Skeletal muscle satellite cell (primary cell): ENCODE measurements at regions not wholly inside any gene's neighbourhood (a gene's known extent, or its start where the extent isn't known, plus 50 kb on each side); places are given as distances from the start of the nearest gene placed in this dataset.

Experiments
- H3K27me3 ChIP-seq: 2 replicates; pipeline ENCODE4 v1.7.0; 2013; ENCODE audit warnings: low read length; ENCODE audit not compliant: control insufficient read depth, insufficient read depth
- H3K36me3 ChIP-seq: 2 replicates; pipeline ENCODE4 v1.7.0; 2013; ENCODE audit warnings: mild to moderate bottlenecking, control low read depth, low read length; ENCODE audit not compliant: insufficient read depth
- H3K4me1 ChIP-seq: 2 replicates; pipeline ENCODE4 v1.7.0; 2013; ENCODE audit warnings: low read length; ENCODE audit not compliant: control insufficient read depth, insufficient read depth
- H3K4me2 ChIP-seq: 2 replicates; pipeline ENCODE4 v1.7.0; 2013; ENCODE audit warnings: mild to moderate bottlenecking, low read length
- H3K4me3 ChIP-seq: 2 replicates; pipeline ENCODE4 v1.7.0; 2013; ENCODE audit warnings: low read length
- H3K9ac ChIP-seq: 2 replicates; pipeline ENCODE4 v1.7.0; 2013; ENCODE audit warnings: mild to moderate bottlenecking, low read depth, low read length, moderate library complexity
- H3K9me3 ChIP-seq: replicated peaks from 2 replicates; pipeline ENCODE4 v1.7.0; 2013; ENCODE audit warnings: mild to moderate bottlenecking, control low read depth, low read length

DNA sequence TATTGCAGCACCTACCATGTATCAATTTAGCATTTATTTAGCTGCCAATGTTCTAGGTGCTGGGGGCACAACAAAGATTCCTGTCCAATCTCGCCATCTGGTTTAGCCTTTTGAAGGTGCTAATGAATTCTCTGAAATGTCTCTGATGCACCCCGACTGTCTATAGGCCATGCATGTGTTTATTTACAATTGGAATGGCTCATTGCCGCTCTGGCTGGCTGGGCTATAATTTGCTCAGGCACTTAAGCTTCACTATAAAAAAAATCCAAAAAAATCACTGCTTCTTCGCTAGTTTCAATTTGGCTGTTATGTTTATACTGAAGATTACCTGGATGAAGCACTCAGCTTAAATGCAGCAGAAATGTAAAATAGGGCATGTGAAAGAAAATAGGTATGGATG, 115.0 kb upstream of the PAX6 start:
- H3K9ac ChIP-seq: no peak overlapping the region
- H3K9me3 ChIP-seq: no peaks in the 10 kb centered on the region
- H3K4me1 ChIP-seq: no peaks in the 10 kb centered on the region
- H3K4me2 ChIP-seq: no peak overlapping the region
- no peak overlapping the region for H3K4me3 ChIP-seq
- H3K27me3 ChIP-seq: peaks cover 15% of the 10 kb centered on the region
- no peaks in the 10 kb centered on the region for H3K36me3 ChIP-seq

DNA sequence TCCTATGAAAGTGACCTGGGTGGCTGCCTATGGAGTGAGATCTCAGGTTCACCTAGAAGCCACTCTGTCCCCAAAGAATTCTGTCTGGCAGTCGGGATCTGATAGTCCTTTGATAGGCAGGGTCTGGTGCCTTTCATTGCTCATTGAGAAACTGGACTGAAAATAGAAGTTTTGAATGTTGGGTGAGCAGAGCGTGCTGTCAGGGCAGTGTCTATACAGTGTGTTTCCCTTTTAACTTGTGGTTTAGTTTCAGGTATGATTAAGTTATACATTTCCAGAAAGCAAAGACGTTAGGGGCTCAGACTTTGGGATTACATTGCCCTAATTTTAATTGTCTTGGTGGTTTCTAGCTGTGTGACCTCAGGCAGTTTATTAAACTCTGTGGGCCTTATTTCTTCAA, 111.3 kb upstream of the PAX6 start:
- H3K36me3 ChIP-seq: no peaks in the 10 kb centered on the region
- H3K9me3 ChIP-seq: no peaks in the 10 kb centered on the region
- H3K27me3 ChIP-seq: peaks cover 15% of the 10 kb centered on the region
- no peak overlapping the region for H3K9ac ChIP-seq
- no peak overlapping the region for H3K4me3 ChIP-seq
- H3K4me1 ChIP-seq: no peaks in the 10 kb centered on the region
- no peak overlapping the region for H3K4me2 ChIP-seq

GRCh38 chr11:31921081-31921480, 110.0 kb upstream of the PAX6 start:
- peaks cover 9% of the 10 kb centered on the region for H3K27me3 ChIP-seq
- H3K4me3 ChIP-seq: no peak overlapping the region
- H3K4me1 ChIP-seq: no peaks in the 10 kb centered on the region
- no peaks in the 10 kb centered on the region for H3K9me3 ChIP-seq
- H3K4me2 ChIP-seq: no peak overlapping the region
- no peaks in the 10 kb centered on the region for H3K36me3 ChIP-seq
- H3K9ac ChIP-seq: no peak overlapping the region

GRCh38 chr11:31919175-31919574, 108.1 kb upstream of the PAX6 start:
- Histone ChIP-seq H3K9me3 (no peaks in the 10 kb centered on the region), H3K36me3 (no peaks in the 10 kb centered on the region), H3K27me3 (peaks cover 10% of the 10 kb centered on the region), H3K9ac (no peak overlapping the region), H3K4me1 (no peaks in the 10 kb centered on the region), H3K4me2 (no peak overlapping the region), H3K4me3 (no peak overlapping the region)

DNA sequence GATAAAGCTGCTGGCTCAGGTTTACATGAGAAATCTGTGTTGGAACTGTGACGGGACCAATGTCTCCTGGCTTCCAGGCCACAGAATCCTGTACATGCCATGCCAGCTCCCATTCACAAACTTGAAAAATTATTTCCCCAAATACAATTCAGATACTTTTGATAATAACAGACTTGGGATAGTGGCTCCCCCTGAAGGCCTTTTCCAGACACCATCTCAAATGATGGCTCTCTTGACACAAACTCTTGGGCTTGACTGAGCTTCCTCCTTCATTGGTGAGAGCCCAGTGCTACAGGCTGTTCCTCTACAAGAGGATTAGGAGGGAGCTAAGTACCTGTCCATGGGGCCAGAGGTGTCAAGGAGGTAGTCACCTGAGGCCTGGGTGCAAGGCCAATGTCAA, 104.7 kb upstream of the PAX6 start:
- Histone ChIP-seq H3K36me3 (no peaks in the 10 kb centered on the region), H3K4me3 (no peak overlapping the region), H3K9me3 (no peaks in the 10 kb centered on the region), H3K9ac (no peak overlapping the region), H3K27me3 (peaks cover 10% of the 10 kb centered on the region), H3K4me1 (no peaks in the 10 kb centered on the region), H3K4me2 (no peak overlapping the region)

GRCh38 chr11:31913985-31914384, 102.9 kb upstream of the PAX6 start:
- peaks cover 6% of the 10 kb centered on the region for H3K27me3 ChIP-seq
- H3K9ac ChIP-seq: no peak overlapping the region
- H3K36me3 ChIP-seq: no peaks in the 10 kb centered on the region
- H3K4me3 ChIP-seq: no peak overlapping the region
- no peaks in the 10 kb centered on the region for H3K9me3 ChIP-seq
- H3K4me2 ChIP-seq: no peak overlapping the region
- no peaks in the 10 kb centered on the region for H3K4me1 ChIP-seq

- Histone ChIP-seq H3K4me2 (no peak overlapping the region), H3K9me3 (no peaks in the 10 kb centered on the region), H3K36me3 (no peaks in the 10 kb centered on the region), H3K4me3 (no peak overlapping the region), H3K27me3 (peaks cover 6% of the 10 kb centered on the region), H3K4me1 (no peaks in the 10 kb centered on the region), H3K9ac (no peak overlapping the region)
Measured at GRCh38 chr11:31912808-31913207, 101.7 kb upstream of the PAX6 start.

GRCh38 chr11:31910950-31911576, 99.9 kb upstream of the PAX6 start:
- Histone ChIP-seq H3K9me3 (no peaks in the 10 kb centered on the region), H3K4me3 (no peak overlapping the region), H3K36me3 (no peaks in the 10 kb centered on the region), H3K9ac (no peak overlapping the region), H3K4me1 (no peaks in the 10 kb centered on the region), H3K4me2 (no peak overlapping the region), H3K27me3 (peaks cover 6% of the 10 kb centered on the region)

- Histone ChIP-seq H3K9ac (no peak overlapping the region), H3K4me1 (no peaks in the 10 kb centered on the region), H3K9me3 (no peaks in the 10 kb centered on the region), H3K36me3 (no peaks in the 10 kb centered on the region), H3K4me3 (no peak overlapping the region), H3K4me2 (no peak overlapping the region), H3K27me3 (no peaks in the 10 kb centered on the region)
Measured at GRCh38 chr11:31903225-31904074, 92.3 kb upstream of the PAX6 start.

DNA sequence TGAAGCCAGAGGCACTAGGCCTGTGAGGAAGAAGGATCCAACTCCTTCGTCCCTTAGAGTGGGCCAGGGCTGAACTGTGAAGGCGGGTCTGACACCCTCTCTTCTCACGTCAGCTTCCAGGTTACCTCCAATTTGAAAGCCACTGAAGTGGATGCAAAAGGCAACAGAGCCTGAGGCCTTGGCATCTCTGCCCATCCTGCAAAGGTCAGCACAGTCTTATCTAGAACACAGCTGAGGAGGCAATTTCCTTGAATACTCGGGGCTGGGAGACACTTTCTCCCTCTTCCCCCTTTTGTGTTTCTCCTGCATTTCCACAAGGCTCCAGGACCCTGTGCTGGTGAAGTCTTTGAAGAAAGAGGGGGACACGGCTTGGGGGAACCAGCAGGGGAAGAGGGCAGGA, 91.6 kb upstream of the PAX6 start:
- Histone ChIP-seq H3K36me3 (no peaks in the 10 kb centered on the region), H3K9me3 (no peaks in the 10 kb centered on the region), H3K4me1 (no peaks in the 10 kb centered on the region), H3K4me2 (no peak overlapping the region), H3K9ac (no peak overlapping the region), H3K27me3 (no peaks in the 10 kb centered on the region), H3K4me3 (no peak overlapping the region)

- H3K9ac ChIP-seq: no peak overlapping the region
- no peaks in the 10 kb centered on the region for H3K9me3 ChIP-seq
- H3K4me3 ChIP-seq: no peak overlapping the region
- no peaks in the 10 kb centered on the region for H3K36me3 ChIP-seq
- H3K4me2 ChIP-seq: no peak overlapping the region
- H3K27me3 ChIP-seq: peaks cover 3% of the 10 kb centered on the region
- no peaks in the 10 kb centered on the region for H3K4me1 ChIP-seq
Measured at GRCh38 chr11:31895926-31896325, 84.8 kb upstream of the PAX6 start.

GRCh38 chr11:31887180-31887579, 76.1 kb upstream of the PAX6 start:
- Histone ChIP-seq H3K4me3 (no peak overlapping the region), H3K27me3 (peaks cover 30% of the 10 kb centered on the region), H3K36me3 (no peaks in the 10 kb centered on the region)

More at GRCh38 chr11:31887180-31887579, 76.1 kb upstream of the PAX6 start:
- no peaks in the 10 kb centered on the region for H3K9me3 ChIP-seq
- H3K4me2 ChIP-seq: no peak overlapping the region
- H3K4me1 ChIP-seq: no peaks in the 10 kb centered on the region
- H3K9ac ChIP-seq: no peak overlapping the region
